SK-N-SH (cell line): ENCODE measurements at regions not wholly inside any gene's neighbourhood (a gene's known extent, or its start where the extent isn't known, plus 50 kb on each side); places are given as distances from the start of the nearest gene placed in this dataset.

Experiments used
- CTCF ChIA-PET: fragments of 300-600, 350-600 bp; formaldehyde crosslinking; extraction: SDS; loops from one replicate; lab custom pipeline; 2021; lab: Yijun Ruan, JAX
- POLR2A ChIA-PET: fragments of 350-600 bp; sonication (Branson Sonifier 250); formaldehyde crosslinking; extraction: SDS; loops from one replicate; lab custom pipeline; 2020; ENCODE audit warnings: antibody characterized with exemption, inconsistent platforms; lab: Yijun Ruan, JAX
- DNase-seq: peaks from one replicate; pipeline ENCODE4 v3.0.0; 2012
- H2AFZ ChIP-seq: fragments of 200-600 bp; sonication (generic); 2 replicates; pipeline ENCODE4 v1.8.1; 2016; ENCODE audit warnings: antibody characterized with exemption, mild to moderate bottlenecking, low read depth
- H3F3A ChIP-seq: fragments of 200-600 bp; sonication (generic); replicated peaks from 2 replicates; pipeline ENCODE3; 2016; ENCODE audit warnings: antibody characterized with exemption, mild to moderate bottlenecking; ENCODE audit not compliant: insufficient read depth
- H3K27ac ChIP-seq, 2 experiments: fragments of 200-500 bp in 1 of 2; fragments of 200-600 bp in 1 of 2; sonication (Bioruptor generic) in 1 of 2; sonication (generic), shearing (Covaris generic) in 1 of 2; 2 replicates each; pipeline versions ENCODE4 v1.5.1 to v1.6.1; 2014 to 2016; ENCODE audit warnings: low read depth in 2 of 2, inconsistent platforms in 1 of 2, low read length in 1 of 2, mild to moderate bottlenecking in 1 of 2, mixed read lengths in 1 of 2
- H3K27me3 ChIP-seq: fragments of 200-600 bp; sonication (generic), shearing (Covaris generic); 2 replicates; pipeline ENCODE4 v1.6.1; 2016; ENCODE audit warnings: mixed run types; ENCODE audit not compliant: insufficient read depth
- H3K36me3 ChIP-seq, 2 experiments: fragments of 200-500 bp in 1 of 2; fragments of 200-600 bp in 1 of 2; sonication (Bioruptor generic) in 1 of 2; sonication (generic) in 1 of 2; replicated peaks in 1 of 2; 2 replicates each; pipeline versions ENCODE3 to v1.5.1; 2014 to 2016; ENCODE audit warnings: low read length in 1 of 2, mild to moderate bottlenecking in 1 of 2; ENCODE audit not compliant: insufficient read depth in 2 of 2, control insufficient read depth in 1 of 2
- H3K4me1 ChIP-seq, 2 experiments: fragments of 200-500 bp in 1 of 2; fragments of 200-600 bp in 1 of 2; sonication (Bioruptor generic) in 1 of 2; sonication (generic), shearing (Covaris generic) in 1 of 2; 2 replicates each; pipeline versions ENCODE4 v1.5.1 to v1.6.1; 2014 to 2016; ENCODE audit warnings: low read depth in 1 of 2, low read length in 1 of 2, mixed run types in 1 of 2; ENCODE audit not compliant: insufficient read depth in 2 of 2, control insufficient read depth in 1 of 2
- H3K4me2 ChIP-seq: fragments of 200-600 bp; sonication (generic), shearing (Covaris generic); 2 replicates; pipeline ENCODE4 v1.6.1; 2017; ENCODE audit warnings: mixed run types
- H3K4me3 ChIP-seq, 2 experiments: fragments of 200-500 bp in 1 of 2; fragments of 200-600 bp in 1 of 2; sonication (Bioruptor generic) in 1 of 2; sonication (generic), shearing (Covaris generic) in 1 of 2; 2 replicates each; pipeline versions ENCODE4 v1.5.1 to v1.8.1; 2014 to 2016; ENCODE audit warnings: low read depth in 2 of 2, inconsistent platforms in 1 of 2, low read length in 1 of 2, mild to moderate bottlenecking in 1 of 2, mixed read lengths in 1 of 2, moderate library complexity in 1 of 2
- H3K79me2 ChIP-seq: fragments of 200-600 bp; sonication (generic); 2 replicates; pipeline ENCODE4 v1.8.1; 2017; ENCODE audit warnings: mild to moderate bottlenecking; ENCODE audit not compliant: insufficient read depth
- H3K9ac ChIP-seq: fragments of 200-600 bp; sonication (generic); 2 replicates; pipeline ENCODE4 v1.6.1; 2017; ENCODE audit warnings: mixed run types
- H3K9me2 ChIP-seq: fragments of 200-600 bp; sonication (generic); 2 replicates; pipeline ENCODE4 v1.6.1; 2017; ENCODE audit warnings: mixed run types
- H3K9me3 ChIP-seq: fragments of 200-600 bp; sonication (generic); 2 replicates; pipeline ENCODE4 v1.6.1; 2017; ENCODE audit warnings: mixed run types, mild to moderate bottlenecking, moderate library complexity
- H4K20me1 ChIP-seq: fragments of 200-600 bp; sonication (generic); 2 replicates; pipeline ENCODE4 v1.6.1; 2017; ENCODE audit warnings: mild to moderate bottlenecking, mixed run types; ENCODE audit not compliant: insufficient read depth
- CHD2 ChIP-seq: fragments of 150-350 bp; IDR thresholded peaks from 2 replicates; pipeline ENCODE4 v1.6.1; 2018; ENCODE audit warnings: low read length; ENCODE audit not compliant: partially characterized antibody
- ELF1 ChIP-seq: IDR thresholded peaks from 2 replicates; pipeline ENCODE4 v1.4.0; 2012
- EP300 ChIP-seq, 2 experiments: IDR thresholded peaks; 2 replicates each; pipeline versions ENCODE4 v1.4.0 to v1.6.1; 2012; ENCODE audit warnings: borderline replicate concordance in 1 of 2, low read depth in 1 of 2, low read length in 1 of 2
- FOSL2 ChIP-seq: IDR thresholded peaks from 2 replicates; pipeline ENCODE4 v1.4.0; 2012; ENCODE audit warnings: low read depth, mild to moderate bottlenecking, moderate library complexity, borderline replicate concordance
- GABPA ChIP-seq: IDR thresholded peaks from 2 replicates; pipeline ENCODE4 v1.4.0; 2012; ENCODE audit warnings: low read depth, mild to moderate bottlenecking
- GATA2 ChIP-seq: sonication (generic); formaldehyde crosslinking; IDR thresholded peaks from 2 replicates; pipeline ENCODE4 v1.5.0; 2020; ENCODE audit warnings: mild to moderate bottlenecking, missing genetic modification reagents
- JUND ChIP-seq: IDR thresholded peaks from 2 replicates; pipeline ENCODE4 v1.4.0; 2012
- NFIC ChIP-seq: IDR thresholded peaks from 2 replicates; pipeline ENCODE4 v1.4.0; 2012; ENCODE audit warnings: borderline replicate concordance
- RCOR1 ChIP-seq: fragments of 150-350 bp; IDR thresholded peaks from 2 replicates; pipeline ENCODE4 v1.6.1; 2017; ENCODE audit warnings: antibody characterized with exemption, low read length
- RFX5 ChIP-seq: IDR thresholded peaks from 2 replicates; pipeline ENCODE4 v1.6.1; 2012; ENCODE audit warnings: mild to moderate bottlenecking, improper control_type of control experiment, low read length
- SIN3A ChIP-seq: IDR thresholded peaks from 2 replicates; pipeline ENCODE4 v1.6.1; 2012; ENCODE audit warnings: low read depth, mild to moderate bottlenecking, low read length, moderate library complexity, borderline replicate concordance
- SMC3 ChIP-seq: IDR thresholded peaks from 2 replicates; pipeline ENCODE4 v1.6.1; 2012; ENCODE audit warnings: low read depth, low read length, improper control_type of control experiment
- TCF12 ChIP-seq: IDR thresholded peaks from 2 replicates; pipeline ENCODE4 v1.4.0; 2012
- TEAD4 ChIP-seq: IDR thresholded peaks from 2 replicates; pipeline ENCODE4 v1.4.0; 2012; ENCODE audit warnings: mild to moderate bottlenecking, borderline replicate concordance; ENCODE audit not compliant: insufficient read depth
- YY1 ChIP-seq: IDR thresholded peaks from 2 replicates; pipeline ENCODE4 v1.4.0; 2012; ENCODE audit warnings: low read depth, mild to moderate bottlenecking
- WGBS: methylation state at CpG from one replicate; pipeline ENCODE4 v1.1.6; 2017; ENCODE audit warnings: low lambda C conversion rate; 5-methylcytosine and 5-hydroxymethylcytosine counted together
- TF ChIP-seq, protein P1 (sequence below): fragments of 200-600 bp; sonication (generic); IDR thresholded peaks from 2 replicates; pipeline ENCODE4 v1.6.1; 2017; ENCODE audit warnings: antibody characterized with exemption, mild to moderate bottlenecking, moderate library complexity
- TF ChIP-seq, protein P2 (sequence below): IDR thresholded peaks from 2 replicates; pipeline ENCODE4 v1.4.0; 2012; ENCODE audit warnings: low read depth
- TF ChIP-seq, protein P3 (sequence below): fragments of 150-350 bp; IDR thresholded peaks from 2 replicates; pipeline ENCODE4 v1.6.1; 2017; ENCODE audit warnings: antibody characterized with exemption, low read length, low read depth, borderline replicate concordance
- TF ChIP-seq, protein P4 (sequence below): fragments of 150-350 bp; IDR thresholded peaks from 2 replicates; pipeline ENCODE4 v1.6.1; 2016; ENCODE audit warnings: mild to moderate bottlenecking, low read depth, low read length
- TF ChIP-seq, protein P5 (sequence below): IDR thresholded peaks from 2 replicates; pipeline ENCODE4 v1.4.0; 2012; ENCODE audit warnings: low read depth, borderline replicate concordance
- TF ChIP-seq, protein P6 (sequence below): IDR thresholded peaks from 2 replicates; pipeline ENCODE4 v1.4.0; 2012; ENCODE audit warnings: low read depth, borderline replicate concordance

DNA sequence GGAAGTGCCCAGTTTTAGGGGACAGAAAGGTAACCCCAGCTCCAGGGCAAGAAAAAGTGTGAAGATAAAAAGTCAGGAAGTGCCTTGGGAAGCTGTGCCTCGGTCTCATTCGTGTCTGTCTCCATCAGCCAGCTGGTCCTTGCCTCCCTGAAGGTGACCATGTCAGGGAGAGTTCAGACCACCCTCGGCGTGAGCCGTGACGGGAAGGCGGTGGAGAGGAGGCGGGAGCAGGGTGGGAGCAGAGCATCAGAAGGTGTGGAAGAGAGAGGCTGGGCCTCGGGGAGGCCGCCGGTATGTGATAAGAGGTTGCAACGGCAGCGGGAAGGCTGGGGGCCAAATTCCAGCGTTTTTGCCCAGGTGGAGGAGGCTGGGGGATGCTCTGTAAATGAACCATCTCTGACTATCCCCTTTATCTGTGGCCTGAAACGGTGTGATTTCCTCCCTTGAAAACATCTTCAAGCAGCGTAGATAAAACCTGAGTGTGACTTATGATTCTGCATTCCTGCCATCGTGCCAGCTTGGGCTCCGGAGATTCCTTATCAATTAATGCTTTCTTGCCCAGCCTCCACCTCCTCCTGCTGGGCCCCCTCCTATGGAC is 251.8 kb downstream of the IRF8 start:
- Histone ChIP-seq H3K79me2 (no peaks in the 10 kb centered on the region), H2AFZ (no peak overlapping the region), H3K27ac (no peak overlapping the region), H3K4me1 (no peaks in the 10 kb centered on the region), H3K4me3 (no peak overlapping the region), H3K36me3 (no peaks in the 10 kb centered on the region), H3K27me3 (peaks cover 53% of the 10 kb centered on the region), H4K20me1 (no peaks in the 10 kb centered on the region), H3K9me2 (no peaks in the 10 kb centered on the region), H3K4me2 (no peak overlapping the region), H3K9ac (no peak overlapping the region), H3K9me3 (no peaks in the 10 kb centered on the region), H3F3A (no peaks in the 10 kb centered on the region)
- DNase-seq, result no peak
- ChIA-PET POLR2A (no interaction called here), CTCF (no interaction called here)
- TF ChIP-seq, protein P1, sequence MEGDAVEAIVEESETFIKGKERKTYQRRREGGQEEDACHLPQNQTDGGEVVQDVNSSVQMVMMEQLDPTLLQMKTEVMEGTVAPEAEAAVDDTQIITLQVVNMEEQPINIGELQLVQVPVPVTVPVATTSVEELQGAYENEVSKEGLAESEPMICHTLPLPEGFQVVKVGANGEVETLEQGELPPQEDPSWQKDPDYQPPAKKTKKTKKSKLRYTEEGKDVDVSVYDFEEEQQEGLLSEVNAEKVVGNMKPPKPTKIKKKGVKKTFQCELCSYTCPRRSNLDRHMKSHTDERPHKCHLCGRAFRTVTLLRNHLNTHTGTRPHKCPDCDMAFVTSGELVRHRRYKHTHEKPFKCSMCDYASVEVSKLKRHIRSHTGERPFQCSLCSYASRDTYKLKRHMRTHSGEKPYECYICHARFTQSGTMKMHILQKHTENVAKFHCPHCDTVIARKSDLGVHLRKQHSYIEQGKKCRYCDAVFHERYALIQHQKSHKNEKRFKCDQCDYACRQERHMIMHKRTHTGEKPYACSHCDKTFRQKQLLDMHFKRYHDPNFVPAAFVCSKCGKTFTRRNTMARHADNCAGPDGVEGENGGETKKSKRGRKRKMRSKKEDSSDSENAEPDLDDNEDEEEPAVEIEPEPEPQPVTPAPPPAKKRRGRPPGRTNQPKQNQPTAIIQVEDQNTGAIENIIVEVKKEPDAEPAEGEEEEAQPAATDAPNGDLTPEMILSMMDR, result no peak
- TF ChIP-seq, protein P2, sequence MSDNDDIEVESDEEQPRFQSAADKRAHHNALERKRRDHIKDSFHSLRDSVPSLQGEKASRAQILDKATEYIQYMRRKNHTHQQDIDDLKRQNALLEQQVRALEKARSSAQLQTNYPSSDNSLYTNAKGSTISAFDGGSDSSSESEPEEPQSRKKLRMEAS, result no peak
- TF ChIP-seq SIN3A, result no peak
- 5% methylated on average over 18 of the region's 18 CpGs for WGBS

DNA sequence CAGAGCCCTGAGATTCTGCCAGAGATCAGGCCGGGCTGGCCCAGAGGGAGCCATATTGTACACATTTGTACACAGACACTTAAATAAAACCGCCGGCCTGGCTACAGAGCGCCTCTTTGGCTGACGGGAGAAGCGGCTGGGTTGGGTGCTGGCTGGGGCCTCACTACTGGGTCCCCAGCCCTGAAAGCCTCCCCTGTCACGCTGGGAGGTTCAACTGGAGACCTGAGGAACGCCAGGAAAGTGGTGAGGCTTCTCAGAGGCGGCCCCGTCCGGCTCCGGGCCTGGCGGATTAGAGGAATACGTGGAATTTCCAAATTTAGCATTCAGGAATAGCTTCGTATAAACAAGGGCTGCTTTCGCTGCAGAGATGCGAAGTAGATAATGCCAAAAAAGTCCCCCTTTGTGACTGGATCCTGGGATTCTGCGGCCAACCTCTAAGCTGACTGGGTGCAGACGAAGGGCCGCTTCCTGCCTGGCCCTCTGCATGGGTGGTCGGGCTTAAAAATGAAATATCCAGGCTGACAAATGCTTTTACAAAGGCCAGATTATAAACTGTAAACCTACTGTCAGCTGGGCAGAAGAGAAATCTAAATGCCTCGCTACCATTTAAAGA is 252.4 kb downstream of the IRF8 start:
- no peak for TF ChIP-seq TEAD4
- TF ChIP-seq, protein P3, sequence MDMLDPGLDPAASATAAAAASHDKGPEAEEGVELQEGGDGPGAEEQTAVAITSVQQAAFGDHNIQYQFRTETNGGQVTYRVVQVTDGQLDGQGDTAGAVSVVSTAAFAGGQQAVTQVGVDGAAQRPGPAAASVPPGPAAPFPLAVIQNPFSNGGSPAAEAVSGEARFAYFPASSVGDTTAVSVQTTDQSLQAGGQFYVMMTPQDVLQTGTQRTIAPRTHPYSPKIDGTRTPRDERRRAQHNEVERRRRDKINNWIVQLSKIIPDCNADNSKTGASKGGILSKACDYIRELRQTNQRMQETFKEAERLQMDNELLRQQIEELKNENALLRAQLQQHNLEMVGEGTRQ, result no peak
- TF ChIP-seq, protein P4, sequence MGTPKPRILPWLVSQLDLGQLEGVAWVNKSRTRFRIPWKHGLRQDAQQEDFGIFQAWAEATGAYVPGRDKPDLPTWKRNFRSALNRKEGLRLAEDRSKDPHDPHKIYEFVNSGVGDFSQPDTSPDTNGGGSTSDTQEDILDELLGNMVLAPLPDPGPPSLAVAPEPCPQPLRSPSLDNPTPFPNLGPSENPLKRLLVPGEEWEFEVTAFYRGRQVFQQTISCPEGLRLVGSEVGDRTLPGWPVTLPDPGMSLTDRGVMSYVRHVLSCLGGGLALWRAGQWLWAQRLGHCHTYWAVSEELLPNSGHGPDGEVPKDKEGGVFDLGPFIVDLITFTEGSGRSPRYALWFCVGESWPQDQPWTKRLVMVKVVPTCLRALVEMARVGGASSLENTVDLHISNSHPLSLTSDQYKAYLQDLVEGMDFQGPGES, result no peak
- TF ChIP-seq ELF1, result no peak
- TF ChIP-seq CHD2, result no peak
- TF ChIP-seq NFIC, result no peak
- TF ChIP-seq FOSL2, result no peak
- no peak for TF ChIP-seq RFX5
- TF ChIP-seq TCF12, result no peak
- no peak for TF ChIP-seq RCOR1
- TF ChIP-seq YY1, result no peak
- TF ChIP-seq, protein P5, sequence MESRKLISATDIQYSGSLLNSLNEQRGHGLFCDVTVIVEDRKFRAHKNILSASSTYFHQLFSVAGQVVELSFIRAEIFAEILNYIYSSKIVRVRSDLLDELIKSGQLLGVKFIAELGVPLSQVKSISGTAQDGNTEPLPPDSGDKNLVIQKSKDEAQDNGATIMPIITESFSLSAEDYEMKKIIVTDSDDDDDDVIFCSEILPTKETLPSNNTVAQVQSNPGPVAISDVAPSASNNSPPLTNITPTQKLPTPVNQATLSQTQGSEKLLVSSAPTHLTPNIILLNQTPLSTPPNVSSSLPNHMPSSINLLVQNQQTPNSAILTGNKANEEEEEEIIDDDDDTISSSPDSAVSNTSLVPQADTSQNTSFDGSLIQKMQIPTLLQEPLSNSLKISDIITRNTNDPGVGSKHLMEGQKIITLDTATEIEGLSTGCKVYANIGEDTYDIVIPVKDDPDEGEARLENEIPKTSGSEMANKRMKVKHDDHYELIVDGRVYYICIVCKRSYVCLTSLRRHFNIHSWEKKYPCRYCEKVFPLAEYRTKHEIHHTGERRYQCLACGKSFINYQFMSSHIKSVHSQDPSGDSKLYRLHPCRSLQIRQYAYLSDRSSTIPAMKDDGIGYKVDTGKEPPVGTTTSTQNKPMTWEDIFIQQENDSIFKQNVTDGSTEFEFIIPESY, result no peak
- no peak for TF ChIP-seq SMC3
- no peak for TF ChIP-seq JUND
- no peak for TF ChIP-seq SIN3A
- TF ChIP-seq, protein P6, sequence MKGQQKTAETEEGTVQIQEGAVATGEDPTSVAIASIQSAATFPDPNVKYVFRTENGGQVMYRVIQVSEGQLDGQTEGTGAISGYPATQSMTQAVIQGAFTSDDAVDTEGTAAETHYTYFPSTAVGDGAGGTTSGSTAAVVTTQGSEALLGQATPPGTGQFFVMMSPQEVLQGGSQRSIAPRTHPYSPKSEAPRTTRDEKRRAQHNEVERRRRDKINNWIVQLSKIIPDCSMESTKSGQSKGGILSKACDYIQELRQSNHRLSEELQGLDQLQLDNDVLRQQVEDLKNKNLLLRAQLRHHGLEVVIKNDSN, result no peak
- no peak for TF ChIP-seq GATA2
- no peak for TF ChIP-seq GABPA
- TF ChIP-seq EP300 (IDR thresholded peaks at IDR 0.05; ENCODE audit: borderline replicate concordance in 1 of 2, low read depth in 1 of 2, low read length in 1 of 2), result no peak
- Histone ChIP-seq H3K4me2 (no peak overlapping the region), H3K9me3 (no peaks in the 10 kb centered on the region), H3K4me3 (no peak overlapping the region), H3K9me2 (no peaks in the 10 kb centered on the region), H3K36me3 (no peaks in the 10 kb centered on the region), H3F3A (no peaks in the 10 kb centered on the region), H3K27ac (no peak overlapping the region), H3K9ac (no peak overlapping the region), H2AFZ (no peak overlapping the region), H3K27me3 (peaks cover 53% of the 10 kb centered on the region), H3K79me2 (no peaks in the 10 kb centered on the region), H3K4me1 (no peaks in the 10 kb centered on the region), H4K20me1 (no peaks in the 10 kb centered on the region)
- 23% methylated on average over 22 of the region's 22 CpGs for WGBS
- POLR2A ChIA-PET, result no interaction called here
- DNase-seq, result no peak
- CTCF ChIA-PET, result no interaction called here
